ENCODE measurements at regions not wholly inside any gene's neighbourhood (a gene's known extent, or its start where the extent isn't known, plus 50 kb on each side); places are given as distances from the start of the nearest gene placed in this dataset.
"Not testable (repeated sequence)": the region's sequence is repeated elsewhere in the genome, so short reads cannot be mapped to it uniquely, and the experiment has no call there.

DNA sequence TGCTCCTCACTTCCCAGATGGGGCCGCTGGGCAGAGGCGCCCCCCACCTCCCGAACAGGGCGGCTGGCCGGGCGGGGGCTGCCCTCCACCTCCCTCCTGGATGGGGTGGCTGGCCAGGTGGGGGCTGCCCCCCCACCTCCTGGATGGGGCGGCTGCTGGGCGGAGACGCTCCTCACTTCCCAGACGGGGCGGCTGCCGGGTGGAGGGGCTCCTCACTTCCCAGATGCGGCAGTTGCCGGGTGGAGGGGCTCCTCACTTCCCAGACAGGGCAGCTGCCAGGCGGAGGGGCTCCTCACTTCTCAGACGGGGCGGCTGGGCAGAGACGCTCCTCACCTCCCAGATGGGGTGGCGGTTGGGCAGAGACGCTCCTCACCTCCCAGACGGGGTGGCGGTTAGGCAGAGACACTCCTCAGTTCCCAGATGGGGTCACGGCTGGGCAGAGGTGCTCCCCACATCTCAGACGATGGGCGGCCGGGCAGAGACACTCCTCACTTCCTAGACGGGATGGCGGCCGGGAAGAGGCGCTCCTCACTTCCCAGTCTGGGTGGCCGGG lies 428.8 kb downstream of the FGF13 start:
- not testable (repeated sequence) for DNase-seq (ENCODE audit: low read depth, low spot score)

DNA sequence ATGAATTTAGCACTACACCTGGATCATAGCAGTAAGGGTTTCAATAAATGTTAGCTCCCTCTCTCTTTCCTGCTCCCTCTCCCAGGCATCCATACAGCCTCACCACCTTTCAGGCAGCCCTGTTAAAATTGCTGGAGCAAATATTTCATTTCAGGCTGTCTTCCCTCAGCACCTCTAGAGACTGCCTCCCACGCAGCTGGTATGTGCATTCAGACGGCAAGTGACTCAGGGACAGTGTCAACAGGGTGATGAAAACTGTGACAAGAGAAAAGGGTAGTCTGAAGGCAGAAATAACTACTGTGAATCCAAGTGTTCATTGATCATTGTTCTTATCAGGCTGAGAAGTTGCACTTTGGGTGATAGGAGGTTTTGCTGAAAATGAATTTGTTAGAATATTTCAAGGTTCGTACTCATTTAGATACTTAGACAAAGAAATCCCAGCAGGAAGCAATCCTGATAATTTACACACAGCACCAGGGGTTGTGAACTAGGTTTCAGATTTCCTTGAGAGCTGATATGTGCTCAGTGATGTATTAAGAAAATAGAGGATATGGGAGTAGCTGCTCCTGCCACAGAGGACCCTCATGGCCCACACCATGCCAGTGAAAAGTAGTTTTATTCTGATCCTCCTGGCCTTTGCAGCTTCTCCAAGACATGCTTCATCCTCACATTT lies 424.2 kb downstream of the FGF13 start:
- DNase-seq (ENCODE audit: low read depth, low spot score) = no peak

GRCh38 chrX:138294951-138295350 lies 416.6 kb downstream of the FGF13 start:
- no peak for DNase-seq (ENCODE audit: low read depth, low spot score)

- DNase-seq (ENCODE audit: low read depth, low spot score) = no peak
These were observed 413.2 kb downstream of the FGF13 start for GRCh38 chrX:138298268-138298667.

- no peak for DNase-seq (ENCODE audit: low read depth, low spot score)
These were observed 365.7 kb downstream of the FGF13 start for GRCh38 chrX:138345801-138346200.

GRCh38 chrX:138349351-138349750 lies 362.2 kb downstream of the FGF13 start:
- no peak for DNase-seq (ENCODE audit: low read depth, low spot score)

- no peak for DNase-seq (ENCODE audit: low read depth, low spot score)
These were observed 332.6 kb downstream of the FGF13 start for GRCh38 chrX:138378876-138379275.

DNA sequence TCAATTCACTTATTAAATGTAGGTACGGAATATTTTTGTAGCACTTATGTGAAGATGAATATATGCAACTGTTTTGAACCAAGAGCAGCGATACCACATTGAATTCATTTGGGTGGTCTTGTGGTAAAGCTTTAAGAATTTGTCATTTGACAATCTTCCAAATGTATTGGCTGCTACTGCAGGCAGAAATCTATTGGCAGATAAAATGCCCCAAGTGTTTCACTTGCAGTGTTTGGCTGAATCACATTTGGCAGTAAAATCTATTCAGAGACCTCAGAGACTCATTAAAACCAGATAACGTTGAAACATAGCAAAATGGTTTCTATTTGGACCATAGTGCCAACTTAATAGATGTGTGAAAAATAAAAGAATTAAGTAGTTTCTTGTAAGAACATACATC lies 303.4 kb downstream of the FGF13 start:
- no peak for DNase-seq (ENCODE audit: low read depth, low spot score)

GRCh38 chrX:138411048-138411447 lies 300.5 kb downstream of the FGF13 start:
- no peak for DNase-seq (ENCODE audit: low read depth, low spot score)

Data from iPS DF 19.7 (cell line).